ENCODE measurements at regions not wholly inside any gene's neighbourhood (a gene's known extent, or its start where the extent isn't known, plus 50 kb on each side); places are given as distances from the start of the nearest gene placed in this dataset.
A peak's percentile ranks its signal among the peaks of the same experiment; 100 is the strongest.
"Not testable (repeated sequence)": the region's sequence is repeated elsewhere in the genome, so short reads cannot be mapped to it uniquely, and the experiment has no call there.

DNA sequence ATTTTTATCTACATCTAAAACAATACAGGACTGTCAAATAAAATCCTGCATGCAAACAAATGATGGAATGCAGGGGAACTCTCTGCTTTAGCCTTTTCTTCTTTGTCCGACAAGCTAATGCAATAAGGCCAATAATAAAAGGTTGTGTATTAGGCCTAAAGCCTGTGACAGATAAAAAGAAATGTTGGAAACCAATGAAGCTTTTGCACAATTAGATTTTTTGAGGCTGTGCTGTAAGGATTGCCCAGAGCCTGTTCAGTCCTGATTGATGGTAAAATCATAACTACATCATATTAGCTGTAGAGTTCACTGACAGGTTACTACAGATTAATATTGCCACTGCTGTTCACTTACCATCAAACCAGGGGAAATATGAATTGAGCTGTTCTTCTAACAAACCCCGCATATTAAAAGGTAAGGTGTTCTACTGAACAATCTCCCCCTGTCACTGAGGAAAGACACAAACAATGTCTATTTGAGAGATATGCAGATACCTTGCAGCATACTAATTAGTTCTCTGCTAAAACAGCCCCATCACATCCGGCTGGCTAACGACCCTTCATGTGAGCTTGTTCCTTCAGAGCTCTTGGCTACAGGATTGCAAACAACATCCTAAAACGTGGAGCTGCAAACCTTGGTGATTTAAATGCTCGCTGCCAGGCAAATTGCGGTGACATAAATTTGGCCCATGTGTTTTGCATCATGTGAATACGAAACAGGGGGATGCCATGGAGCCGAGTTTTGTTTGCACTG lies 305.4 kb downstream of the MTX2 start:
- peaks cover 29 to 51% of the 10 kb centered on the region in 2 donors for H3K27me3 Mint-ChIP-seq
- no peak overlapping the region for H3K27ac Mint-ChIP-seq
- ATAC-seq (no peak), DNase-seq (ENCODE audit: low spot score) (no peak)
- no peak overlapping the region for H3K4me3 Mint-ChIP-seq
- H3K36me3 Mint-ChIP-seq: no peaks in the 10 kb centered on the region
- no peaks in the 10 kb centered on the region for H3K9me3 Mint-ChIP-seq
- no peaks in the 10 kb centered on the region for H3K4me1 Mint-ChIP-seq (ENCODE audit: low read depth in 2 of 2)

DNA sequence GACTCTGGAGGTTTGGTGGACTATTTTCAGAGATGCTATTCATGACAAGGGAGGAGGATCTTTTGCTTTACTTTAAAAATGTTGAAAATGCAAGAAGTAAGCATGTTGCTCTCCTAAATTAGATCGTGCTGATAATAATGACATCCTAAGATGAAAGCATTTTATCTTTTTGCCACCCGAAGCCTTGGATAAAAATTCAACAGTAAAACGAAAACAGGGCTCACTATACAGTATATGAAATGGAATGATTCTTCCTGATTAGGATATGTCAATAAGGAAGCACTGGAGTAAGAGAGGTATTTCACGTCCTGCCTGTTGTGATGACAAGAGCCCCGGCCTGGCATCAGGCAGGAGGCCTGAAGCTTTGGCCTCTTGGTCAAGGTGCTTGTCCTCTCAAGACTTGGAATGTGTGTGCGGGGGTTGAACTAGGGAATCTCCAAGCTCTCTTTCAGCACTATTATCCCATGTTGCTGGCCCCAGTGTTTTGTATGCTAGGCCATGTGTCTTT lies 306.0 kb downstream of the MTX2 start:
- no peak overlapping the region for H3K27ac Mint-ChIP-seq
- ATAC-seq (no peak), DNase-seq (ENCODE audit: low spot score) (no peak)
- no peak overlapping the region for H3K4me3 Mint-ChIP-seq
- H3K9me3 Mint-ChIP-seq: no peaks in the 10 kb centered on the region
- H3K36me3 Mint-ChIP-seq: no peaks in the 10 kb centered on the region
- H3K27me3 Mint-ChIP-seq: peaks cover 30 to 51% of the 10 kb centered on the region in 2 donors
- H3K4me1 Mint-ChIP-seq (ENCODE audit: low read depth in 2 of 2): no peaks in the 10 kb centered on the region

GRCh38 chr2:176577054-176577453 lies 307.8 kb downstream of the MTX2 start:
- DNase-seq (ENCODE audit: low spot score): no peak
- no peaks in the 10 kb centered on the region for H3K4me1 Mint-ChIP-seq (ENCODE audit: low read depth in 2 of 2)

DNA sequence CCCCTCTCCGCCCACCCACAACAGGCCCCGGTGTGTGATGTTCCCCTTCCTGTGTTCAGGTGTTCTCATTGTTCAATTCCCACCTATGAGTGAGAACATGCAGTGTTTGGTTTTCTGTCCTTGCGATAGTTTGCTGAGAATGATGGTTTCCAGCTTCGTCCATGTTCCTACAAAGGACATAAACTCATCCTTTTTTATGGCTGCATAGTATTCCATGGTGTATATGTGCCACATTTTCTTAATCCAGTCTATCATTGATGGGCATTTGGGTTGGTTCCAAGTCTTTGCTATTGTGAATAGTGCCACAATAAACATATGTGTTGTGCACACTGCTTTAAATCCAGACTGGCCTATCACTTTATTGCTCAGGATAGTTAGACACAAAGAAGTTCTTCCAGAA lies 309.1 kb downstream of the MTX2 start:
- DNase-seq (ENCODE audit: low spot score); H3K4me1 Mint-ChIP-seq (ENCODE audit: low read depth in 2 of 2); H3K4me3 Mint-ChIP-seq; H3K36me3 Mint-ChIP-seq; H3K9me3 Mint-ChIP-seq; ATAC-seq; H3K27ac Mint-ChIP-seq: not testable (repeated sequence)
- peaks cover 31 to 43% of the 10 kb centered on the region in 2 donors for H3K27me3 Mint-ChIP-seq

More at GRCh38 chr2:176577054-176577453, 307.8 kb downstream of the MTX2 start:
- Mint-ChIP-seq H3K27me3 (peaks cover 31 to 42% of the 10 kb centered on the region in 2 donors), H3K4me3 (no peak overlapping the region), H3K27ac (no peak overlapping the region), H3K9me3 (no peaks in the 10 kb centered on the region), H3K36me3 (no peaks in the 10 kb centered on the region)
- no peak for ATAC-seq

DNA sequence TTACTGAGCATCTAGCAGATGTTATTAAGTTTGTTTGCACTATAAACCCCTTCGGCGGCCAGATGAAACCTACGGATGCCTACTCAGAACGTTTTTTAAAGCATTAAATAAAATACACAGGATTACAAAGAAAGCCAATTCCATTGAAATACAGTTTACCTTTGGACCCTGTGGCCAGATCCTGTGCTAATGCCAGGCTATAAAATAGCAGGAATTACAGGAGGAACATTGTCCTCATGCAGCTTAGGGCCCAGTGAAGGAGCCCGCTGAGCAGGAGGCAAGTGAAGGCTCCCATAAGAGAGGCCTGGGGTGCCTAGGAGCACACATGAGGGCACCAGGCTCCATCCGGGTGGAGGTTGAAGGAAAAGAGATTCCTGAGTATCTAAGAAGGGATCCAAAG lies 310.4 kb downstream of the MTX2 start:
- no peaks in the 10 kb centered on the region for H3K9me3 Mint-ChIP-seq
- no peak overlapping the region for H3K27ac Mint-ChIP-seq

DNA sequence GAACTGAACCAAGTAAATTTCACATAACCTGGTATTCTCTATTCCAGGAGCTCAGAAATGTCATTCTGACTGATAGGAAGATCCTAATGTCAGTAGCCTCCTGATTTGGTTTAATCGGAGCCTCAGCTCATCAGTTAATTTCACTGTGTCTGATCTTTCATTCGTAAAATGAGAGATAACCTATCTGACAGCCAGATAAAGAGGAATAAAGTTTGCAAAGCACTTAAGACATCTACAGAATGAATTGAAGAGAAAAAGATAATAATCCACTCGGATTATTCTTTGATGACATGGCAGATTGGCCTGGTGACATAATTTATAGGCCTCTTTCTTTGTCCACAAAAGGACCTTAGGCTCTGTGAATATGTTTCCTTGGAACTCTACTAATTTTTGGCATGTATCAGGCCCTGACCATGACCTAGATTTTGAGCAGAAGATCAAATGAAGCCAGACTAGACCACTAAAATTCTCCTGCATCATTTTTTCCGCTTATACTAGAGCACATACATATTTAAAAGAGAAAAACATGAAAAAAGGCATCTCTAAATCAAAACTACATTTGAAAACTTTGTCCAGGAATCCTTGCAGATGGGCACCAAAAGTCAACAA lies 312.4 kb downstream of the MTX2 start:
- no peak for ATAC-seq
- H3K27ac Mint-ChIP-seq: no peak overlapping the region

More for the DNA sequence above, 310.4 kb downstream of the MTX2 start:
- Mint-ChIP-seq H3K4me3 (no peak overlapping the region), H3K27me3 (peaks cover 31 to 45% of the 10 kb centered on the region in 2 donors), H3K4me1 (ENCODE audit: low read depth in 2 of 2) (peaks cover 3 to 8% of the 10 kb centered on the region in 2 donors), H3K36me3 (no peaks in the 10 kb centered on the region)
- DNase-seq (ENCODE audit: low spot score) (no peak), ATAC-seq (no peak)

GRCh38 chr2:176582176-176582575 lies 312.9 kb downstream of the MTX2 start:
- no peaks in the 10 kb centered on the region for H3K36me3 Mint-ChIP-seq
- no peak overlapping the region for H3K27ac Mint-ChIP-seq
- H3K4me1 Mint-ChIP-seq (ENCODE audit: low read depth in 2 of 2): peaks cover 3 to 8% of the 10 kb centered on the region in 2 donors
- no peak for DNase-seq (ENCODE audit: low spot score)
- no peak for ATAC-seq
- no peaks in the 10 kb centered on the region for H3K9me3 Mint-ChIP-seq
- H3K27me3 Mint-ChIP-seq: peaks cover 36 to 54% of the 10 kb centered on the region in 2 donors
- no peak overlapping the region for H3K4me3 Mint-ChIP-seq

More for the DNA sequence above, 312.4 kb downstream of the MTX2 start:
- no peaks in the 10 kb centered on the region for H3K36me3 Mint-ChIP-seq
- no peak overlapping the region for H3K4me3 Mint-ChIP-seq
- H3K9me3 Mint-ChIP-seq: no peaks in the 10 kb centered on the region
- H3K27me3 Mint-ChIP-seq: peaks cover 37 to 54% of the 10 kb centered on the region in 2 donors
- H3K4me1 Mint-ChIP-seq (ENCODE audit: low read depth in 2 of 2): peaks cover 3 to 8% of the 10 kb centered on the region in 2 donors
- DNase-seq (ENCODE audit: low spot score): no peak

DNA sequence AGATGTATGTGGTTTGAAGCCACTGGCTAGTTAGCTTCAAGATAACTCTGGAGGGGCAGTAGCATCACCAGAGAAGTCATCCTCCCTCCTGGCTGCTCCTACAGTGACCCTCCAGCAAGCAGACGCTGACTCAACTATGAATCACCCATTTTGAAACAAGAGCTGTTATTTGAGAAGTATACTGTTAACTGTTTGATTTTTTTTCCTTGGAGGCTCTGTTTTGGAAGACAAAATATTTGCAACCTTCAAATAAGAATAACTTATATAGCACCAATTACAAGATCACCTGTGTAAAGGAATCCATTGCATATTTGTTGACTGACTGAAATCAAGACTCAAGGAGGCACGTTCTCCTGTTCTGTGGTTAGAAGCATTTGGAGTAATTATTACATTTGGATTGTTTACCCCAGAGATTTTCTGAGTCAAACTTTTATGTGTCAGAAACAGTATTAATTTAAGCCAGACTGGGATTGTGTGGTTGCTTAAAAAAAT lies 313.8 kb downstream of the MTX2 start:
- Mint-ChIP-seq H3K27ac (no peak overlapping the region), H3K9me3 (no peaks in the 10 kb centered on the region), H3K4me3 (peak overlapping the region; percentile 18), H3K36me3 (no peaks in the 10 kb centered on the region), H3K4me1 (ENCODE audit: low read depth in 2 of 2) (peaks cover 3 to 8% of the 10 kb centered on the region in 2 donors), H3K27me3 (peaks cover 32 to 55% of the 10 kb centered on the region in 2 donors)
- DNase-seq (ENCODE audit: low spot score) (no peak), ATAC-seq (peak in 1 of 2 donors; percentile 62)

GRCh38 chr2:176583607-176584006 lies 314.4 kb downstream of the MTX2 start:
- no peaks in the 10 kb centered on the region for H3K36me3 Mint-ChIP-seq
- no peak overlapping the region for H3K27ac Mint-ChIP-seq
- peak overlapping the region; percentile 18 for H3K4me3 Mint-ChIP-seq
- H3K4me1 Mint-ChIP-seq (ENCODE audit: low read depth in 2 of 2): peaks cover 3 to 8% of the 10 kb centered on the region in 2 donors
- ATAC-seq: peak in 1 of 2 donors; percentile 78
- no peak for DNase-seq (ENCODE audit: low spot score)
- H3K27me3 Mint-ChIP-seq: peaks cover 31 to 56% of the 10 kb centered on the region in 2 donors
- no peaks in the 10 kb centered on the region for H3K9me3 Mint-ChIP-seq

GRCh38 chr2:176584333-176584732 lies 315.1 kb downstream of the MTX2 start:
- Mint-ChIP-seq H3K4me1 (ENCODE audit: low read depth in 2 of 2) (peaks cover 3 to 8% of the 10 kb centered on the region in 2 donors), H3K4me3 (no peak overlapping the region), H3K27me3 (peaks cover 25 to 51% of the 10 kb centered on the region in 2 donors), H3K9me3 (no peaks in the 10 kb centered on the region), H3K27ac (no peak overlapping the region), H3K36me3 (no peaks in the 10 kb centered on the region)
- ATAC-seq: no peak
- DNase-seq (ENCODE audit: low spot score): no peak

DNA sequence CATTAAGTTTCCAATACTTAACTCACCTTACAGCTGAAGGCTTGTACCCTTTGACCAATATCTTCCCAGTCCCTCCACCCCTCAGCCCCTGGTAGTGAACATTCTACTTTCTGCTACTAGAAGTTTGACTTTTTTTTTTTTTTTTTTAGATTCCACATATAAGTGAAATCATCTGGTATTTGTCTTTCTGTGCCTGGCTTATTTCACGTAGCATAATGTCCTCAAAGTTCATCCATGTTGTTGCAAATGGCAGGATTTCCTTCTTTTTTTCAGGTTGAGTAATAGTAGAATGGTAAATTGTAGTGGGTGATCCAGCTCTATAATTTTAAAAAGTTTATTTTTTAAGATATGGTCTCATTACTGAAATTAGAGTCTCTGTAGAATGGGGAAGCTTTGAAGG lies 316.0 kb downstream of the MTX2 start:
- Mint-ChIP-seq H3K36me3 (no peaks in the 10 kb centered on the region), H3K4me1 (ENCODE audit: low read depth in 2 of 2) (peaks cover 3 to 8% of the 10 kb centered on the region in 2 donors), H3K9me3 (no peaks in the 10 kb centered on the region), H3K27ac (no peak overlapping the region), H3K4me3 (no peak overlapping the region), H3K27me3 (peaks cover 22 to 43% of the 10 kb centered on the region in 2 donors)
- ATAC-seq: no peak
- no peak for DNase-seq (ENCODE audit: low spot score)

GRCh38 chr2:176585791-176586190 lies 316.5 kb downstream of the MTX2 start:
- no peaks in the 10 kb centered on the region for H3K9me3 Mint-ChIP-seq
- H3K4me3 Mint-ChIP-seq: no peak overlapping the region
- no peaks in the 10 kb centered on the region for H3K36me3 Mint-ChIP-seq
- peaks cover 3 to 8% of the 10 kb centered on the region in 2 donors for H3K4me1 Mint-ChIP-seq (ENCODE audit: low read depth in 2 of 2)
- DNase-seq (ENCODE audit: low spot score) (no peak), ATAC-seq (no peak)
- H3K27ac Mint-ChIP-seq: no peak overlapping the region
- peaks cover 22 to 43% of the 10 kb centered on the region in 2 donors for H3K27me3 Mint-ChIP-seq

DNA sequence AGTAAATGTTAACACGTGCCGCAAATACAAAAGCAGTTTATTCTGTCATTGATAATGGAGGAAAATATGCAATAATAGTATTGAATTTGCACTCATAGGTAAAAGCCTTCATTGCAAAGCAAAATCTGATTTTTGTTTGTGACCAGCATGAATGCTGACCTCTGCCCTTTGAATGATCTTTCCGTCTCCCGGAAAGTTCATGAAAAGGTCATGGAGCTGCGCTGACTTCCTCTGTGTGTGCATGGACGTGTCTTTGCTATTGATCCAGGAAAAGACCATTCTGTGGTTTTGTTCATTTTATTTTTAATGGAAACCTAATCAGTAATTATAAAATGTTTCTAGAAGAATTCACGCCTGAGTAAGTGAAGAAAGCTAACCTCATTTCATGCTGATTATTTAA lies 320.0 kb downstream of the MTX2 start:
- peaks cover 19 to 53% of the 10 kb centered on the region in 2 donors for H3K27me3 Mint-ChIP-seq
- no peaks in the 10 kb centered on the region for H3K36me3 Mint-ChIP-seq
- ATAC-seq (no peak), DNase-seq (ENCODE audit: low spot score) (no peak)
- H3K27ac Mint-ChIP-seq: no peak overlapping the region
- no peak overlapping the region for H3K4me3 Mint-ChIP-seq
- H3K9me3 Mint-ChIP-seq: no peaks in the 10 kb centered on the region
- no peaks in the 10 kb centered on the region for H3K4me1 Mint-ChIP-seq (ENCODE audit: low read depth in 2 of 2)

GRCh38 chr2:176589825-176590440 lies 320.7 kb downstream of the MTX2 start:
- H3K4me3 Mint-ChIP-seq: no peak overlapping the region
- H3K36me3 Mint-ChIP-seq: no peaks in the 10 kb centered on the region
- no peak for DNase-seq (ENCODE audit: low spot score)
- no peak overlapping the region for H3K27ac Mint-ChIP-seq
- H3K9me3 Mint-ChIP-seq: no peaks in the 10 kb centered on the region
- no peaks in the 10 kb centered on the region for H3K4me1 Mint-ChIP-seq (ENCODE audit: low read depth in 2 of 2)
- peaks cover 21 to 59% of the 10 kb centered on the region in 2 donors for H3K27me3 Mint-ChIP-seq
- ATAC-seq: no peak
